Neuronal stem cell (in vitro differentiated cells): ENCODE measurements at regions not wholly inside any gene's neighbourhood (a gene's known extent, or its start where the extent isn't known, plus 50 kb on each side); places are given as distances from the start of the nearest gene placed in this dataset.

Experiments
- DNase-seq: peaks from one replicate; pipeline ENCODE4 v3.0.0-alpha.2; 2013; ENCODE audit warnings: low spot score
- H2AFZ ChIP-seq: one replicate; pipeline ENCODE4 v1.6.1; 2013; ENCODE audit warnings: mild to moderate bottlenecking, low read length, inconsistent platforms
- H2AK5ac ChIP-seq: 2 replicates; pipeline ENCODE4 v1.6.1; 2013; ENCODE audit warnings: low read depth, mild to moderate bottlenecking, inconsistent platforms, low read length, moderate library complexity, mixed read lengths
- H2BK120ac ChIP-seq: 2 replicates; pipeline ENCODE4 v1.6.1; 2013; ENCODE audit warnings: low read depth, mild to moderate bottlenecking, inconsistent platforms, low read length, moderate library complexity, mixed read lengths
- H2BK12ac ChIP-seq: one replicate; pipeline ENCODE4 v1.6.1; 2013; ENCODE audit warnings: low read length, inconsistent platforms
- H2BK15ac ChIP-seq: 2 replicates; pipeline ENCODE4 v1.6.1; 2013; ENCODE audit warnings: mild to moderate bottlenecking, low read length, inconsistent platforms, mixed read lengths
- H2BK5ac ChIP-seq: one replicate; pipeline ENCODE4 v1.6.1; 2013; ENCODE audit warnings: inconsistent platforms, mild to moderate bottlenecking, low read length, moderate library complexity
- H3K14ac ChIP-seq: one replicate; pipeline ENCODE4 v1.6.1; 2013; ENCODE audit warnings: low read length, inconsistent platforms
- H3K18ac ChIP-seq: 2 replicates; pipeline ENCODE4 v1.6.1; 2013; ENCODE audit warnings: low read length, inconsistent platforms
- H3K23ac ChIP-seq: 2 replicates; pipeline ENCODE4 v1.6.1; 2013; ENCODE audit warnings: low read depth, mild to moderate bottlenecking, mixed read lengths, low read length, inconsistent platforms; ENCODE audit not compliant: poor library complexity
- H3K27ac ChIP-seq: replicated peaks from 3 replicates; pipeline ENCODE4 v1.5.1; 2013; ENCODE audit warnings: low read length, inconsistent platforms
- H3K27me3 ChIP-seq, 3 experiments: 2 replicates each; pipeline ENCODE4 v1.6.1; 2013; ENCODE audit warnings: low read length in 3 of 3, mild to moderate bottlenecking in 2 of 3, inconsistent platforms in 1 of 3, low read depth in 1 of 3, mixed read lengths in 1 of 3, moderate library complexity in 1 of 3; ENCODE audit not compliant: control insufficient read depth in 3 of 3, insufficient read depth in 3 of 3
- H3K36me3 ChIP-seq, 2 donors: replicated peaks in 1 of 2; 2 replicates each; pipeline ENCODE4 v1.6.1; 2013; ENCODE audit warnings: low read length in 2 of 2; ENCODE audit not compliant: control insufficient read depth in 2 of 2, insufficient read depth in 2 of 2
- H3K4ac ChIP-seq: 2 replicates; pipeline ENCODE4 v1.6.1; 2013; ENCODE audit warnings: inconsistent platforms, mild to moderate bottlenecking, low read length, moderate library complexity
- H3K4me1 ChIP-seq, 2 donors: 1 replicate in 1 of 2; 2 replicates in 1 of 2; pipeline ENCODE4 v1.6.1; 2013; ENCODE audit warnings: low read length in 2 of 2, low read depth in 1 of 2; ENCODE audit not compliant: control insufficient read depth in 2 of 2, insufficient read depth in 1 of 2
- H3K4me2 ChIP-seq: one replicate; pipeline ENCODE4 v1.6.1; 2013; ENCODE audit warnings: mild to moderate bottlenecking, low read length, inconsistent platforms; ENCODE audit not compliant: insufficient read depth, poor library complexity, severe bottlenecking
- H3K4me3 ChIP-seq, 2 donors: 2 replicates each; pipeline ENCODE4 v1.5.1; 2013; ENCODE audit warnings: low read length in 2 of 2, mild to moderate bottlenecking in 2 of 2, inconsistent platforms in 1 of 2, moderate library complexity in 1 of 2
- H3K79me1 ChIP-seq: one replicate; pipeline ENCODE4 v1.6.1; 2013; ENCODE audit warnings: low read depth, mild to moderate bottlenecking, inconsistent platforms, low read length, moderate library complexity
- H3K9ac ChIP-seq: one replicate; pipeline ENCODE4 v1.6.1; 2013; ENCODE audit warnings: mild to moderate bottlenecking, low read depth, low read length, inconsistent platforms; ENCODE audit not compliant: poor library complexity
- H3K9me3 ChIP-seq, 2 donors: replicated peaks in 1 of 2; 2 replicates each; pipeline versions ENCODE3 to v1.6.1; 2013; ENCODE audit warnings: low read length in 2 of 2, mild to moderate bottlenecking in 2 of 2, inconsistent platforms in 1 of 2, low read depth in 1 of 2, mixed read lengths in 1 of 2, moderate library complexity in 1 of 2; ENCODE audit not compliant: control insufficient read depth in 2 of 2, insufficient read depth in 1 of 2
- H4K8ac ChIP-seq: one replicate; pipeline ENCODE4 v1.6.1; 2013; ENCODE audit warnings: low read depth, mild to moderate bottlenecking, inconsistent platforms, low read length, moderate library complexity
- H4K91ac ChIP-seq: one replicate; pipeline ENCODE4 v1.6.1; 2013; ENCODE audit warnings: low read length, low read depth, mild to moderate bottlenecking, inconsistent platforms; ENCODE audit not compliant: poor library complexity
- WGBS, 2 donors: extraction: QIAGEN DNeasy Blood & Tissue Kit; methylation state at CpG; one replicate each; pipeline ENCODE4 v1.1.7; 2013; ENCODE audit warnings: missing lambda C conversion rate in 2 of 2, mixed read lengths in 1 of 2; ENCODE audit not compliant: insufficient read length in 2 of 2, insufficient replicate concordance in 1 of 2; ENCODE audit errors: extremely low coverage in 2 of 2; 5-methylcytosine and 5-hydroxymethylcytosine counted together

GRCh38 chr6:167746390-167746907, 80.3 kb upstream of the AFDN start:
- Histone ChIP-seq H2BK15ac (no peak overlapping the region), H2AFZ (no peak overlapping the region), H3K14ac (no peak overlapping the region), H3K9ac (no peak overlapping the region), H3K9me3 (peaks cover 0 to 5% of the 10 kb centered on the region in 2 donors), H4K8ac (no peak overlapping the region), H2BK120ac (no peak overlapping the region), H2AK5ac (peak overlapping the region; percentile 51), H2BK12ac (no peak overlapping the region), H3K4me3 (no peak overlapping the region), H3K27me3 (no peaks in the 10 kb centered on the region), H3K18ac (peak overlapping the region; percentile 25), H3K27ac (no peak overlapping the region), H3K36me3 (no peaks in the 10 kb centered on the region), H2BK5ac (no peak overlapping the region), H4K91ac (no peak overlapping the region), H3K4me1 (peaks cover 4 to 7% of the 10 kb centered on the region in 2 donors), H3K4ac (no peak overlapping the region), H3K23ac (peak overlapping the region; percentile 22), H3K79me1 (no peaks in the 10 kb centered on the region), H3K4me2 (no peak overlapping the region)
- no peak for DNase-seq
- no CpG with 5 or more reads among the region's 17 CpGs for WGBS, 2 donors

- H3K18ac ChIP-seq = no peak overlapping the region
- H3K27ac ChIP-seq = no peak overlapping the region
- H3K9me3 ChIP-seq = peaks cover 0 to 5% of the 10 kb centered on the region in 2 donors
- no CpG with 5 or more reads among the region's 9 CpGs for WGBS, 2 donors
- H2AK5ac ChIP-seq = no peak overlapping the region
- no peaks in the 10 kb centered on the region for H3K27me3 ChIP-seq
- no peak overlapping the region for H2AFZ ChIP-seq
- H2BK12ac ChIP-seq = no peak overlapping the region
- H3K4me1 ChIP-seq = peaks cover 4 to 7% of the 10 kb centered on the region in 2 donors
- H3K79me1 ChIP-seq = no peaks in the 10 kb centered on the region
- H3K23ac ChIP-seq = no peak overlapping the region
- no peak overlapping the region for H3K9ac ChIP-seq
- H2BK5ac ChIP-seq = no peak overlapping the region
- no peaks in the 10 kb centered on the region for H3K36me3 ChIP-seq
- DNase-seq = no peak
- no peak overlapping the region for H4K8ac ChIP-seq
- H2BK120ac ChIP-seq = no peak overlapping the region
- no peak overlapping the region for H2BK15ac ChIP-seq
- no peak overlapping the region for H4K91ac ChIP-seq
- no peak overlapping the region for H3K4ac ChIP-seq
- no peak overlapping the region for H3K14ac ChIP-seq
- H3K4me2 ChIP-seq = no peak overlapping the region
- no peak overlapping the region for H3K4me3 ChIP-seq
Measured at GRCh38 chr6:167746975-167747374, 79.7 kb upstream of the AFDN start.

- no peak overlapping the region for H2BK120ac ChIP-seq
- H3K27me3 ChIP-seq = no peaks in the 10 kb centered on the region
- H3K18ac ChIP-seq = peak overlapping the region; percentile 11
- H3K23ac ChIP-seq = no peak overlapping the region
- H2AFZ ChIP-seq = no peak overlapping the region
- no peak overlapping the region for H3K4me3 ChIP-seq
- no peak overlapping the region for H4K91ac ChIP-seq
- no peak overlapping the region for H2BK5ac ChIP-seq
- no peak overlapping the region for H3K27ac ChIP-seq
- H3K79me1 ChIP-seq = no peaks in the 10 kb centered on the region
- no peak for DNase-seq
- no peak overlapping the region for H3K14ac ChIP-seq
- H3K9ac ChIP-seq = no peak overlapping the region
- no peaks in the 10 kb centered on the region for H3K36me3 ChIP-seq
- H2BK12ac ChIP-seq = no peak overlapping the region
- H4K8ac ChIP-seq = no peak overlapping the region
- H3K4me2 ChIP-seq = no peak overlapping the region
- peaks cover 4 to 7% of the 10 kb centered on the region in 2 donors for H3K4me1 ChIP-seq
- no CpG with 5 or more reads among the region's 5 CpGs for WGBS, 2 donors
- H3K4ac ChIP-seq = no peak overlapping the region
- H3K9me3 ChIP-seq = peaks cover 0 to 5% of the 10 kb centered on the region in 2 donors
- H2BK15ac ChIP-seq = peak overlapping the region; percentile 25
- H2AK5ac ChIP-seq = no peak overlapping the region
Measured at GRCh38 chr6:167747645-167748044, 79.1 kb upstream of the AFDN start.

DNA sequence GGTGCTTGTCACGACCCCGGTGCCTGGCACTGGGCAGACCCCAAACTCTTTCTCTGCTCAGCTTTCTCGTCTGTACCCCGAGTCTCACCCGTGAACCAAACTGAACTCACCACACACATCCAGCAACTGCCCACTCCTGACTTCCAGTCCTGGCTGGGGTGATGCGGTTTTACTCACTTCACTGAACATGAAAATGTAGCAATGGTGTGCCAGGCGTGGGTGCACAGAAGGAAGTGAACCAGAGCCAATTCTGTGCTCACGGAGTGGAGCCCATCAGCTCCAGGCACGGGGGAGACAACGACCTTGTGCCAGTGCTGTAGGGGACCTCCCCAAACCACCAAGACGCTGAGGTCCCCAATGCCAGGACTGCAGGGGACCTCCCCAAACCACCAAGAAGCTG, 78.7 kb upstream of the AFDN start:
- Histone ChIP-seq H3K4me1 (peaks cover 4 to 7% of the 10 kb centered on the region in 2 donors), H2BK15ac (peak overlapping the region; percentile 25), H3K27me3 (no peaks in the 10 kb centered on the region), H2AK5ac (peak overlapping the region; percentile 6), H3K4me3 (no peak overlapping the region), H3K79me1 (no peaks in the 10 kb centered on the region), H2BK120ac (no peak overlapping the region), H3K36me3 (no peaks in the 10 kb centered on the region), H3K4me2 (no peak overlapping the region), H2AFZ (no peak overlapping the region), H3K4ac (no peak overlapping the region), H3K14ac (no peak overlapping the region), H3K9me3 (peaks cover 0 to 5% of the 10 kb centered on the region in 2 donors), H2BK5ac (no peak overlapping the region), H3K23ac (no peak overlapping the region), H3K9ac (no peak overlapping the region), H2BK12ac (no peak overlapping the region), H4K91ac (no peak overlapping the region), H4K8ac (peak overlapping the region; percentile 98), H3K27ac (no peak overlapping the region), H3K18ac (peak overlapping the region; percentile 53)
- WGBS, 2 donors = no CpG with 5 or more reads among the region's 11 CpGs
- no peak for DNase-seq
